H9 (cell line): ENCODE measurements at regions not wholly inside any gene's neighbourhood (a gene's known extent, or its start where the extent isn't known, plus 50 kb on each side); places are given as distances from the start of the nearest gene placed in this dataset.

Experiments used
- DNase-seq: peaks from one replicate; pipeline ENCODE4 v3.0.0-alpha.2; 2017
- H2AFZ ChIP-seq: one replicate; pipeline ENCODE4 v1.6.1; 2013; ENCODE audit warnings: mild to moderate bottlenecking, low read length, control low read depth, moderate library complexity
- H2AK5ac ChIP-seq: 2 replicates; pipeline ENCODE4 v1.6.1; 2013; ENCODE audit warnings: low read length, control low read depth, mixed read lengths; ENCODE audit not compliant: insufficient read length
- H2BK120ac ChIP-seq: one replicate; pipeline ENCODE4 v1.6.1; 2013; ENCODE audit warnings: low read depth, mild to moderate bottlenecking, low read length, control low read depth, inconsistent platforms; ENCODE audit not compliant: poor library complexity, severe bottlenecking
- H2BK12ac ChIP-seq: 2 replicates; pipeline ENCODE4 v1.6.1; 2013; ENCODE audit warnings: low read length, control low read depth, mixed read lengths, low read depth; ENCODE audit not compliant: insufficient read length
- H2BK15ac ChIP-seq: 2 replicates; pipeline ENCODE4 v1.6.1; 2013; ENCODE audit warnings: low read depth, low read length, control low read depth
- H2BK20ac ChIP-seq: one replicate; pipeline ENCODE4 v1.6.1; 2013; ENCODE audit warnings: low read depth, mild to moderate bottlenecking, low read length, control low read depth, inconsistent platforms; ENCODE audit not compliant: poor library complexity, severe bottlenecking
- H2BK5ac ChIP-seq: 2 replicates; pipeline ENCODE4 v1.6.1; 2013; ENCODE audit warnings: low read length, control low read depth, mixed read lengths; ENCODE audit not compliant: insufficient read length
- H3K14ac ChIP-seq: 2 replicates; pipeline ENCODE4 v1.6.1; 2013; ENCODE audit warnings: low read length, control low read depth; ENCODE audit not compliant: insufficient read depth
- H3K18ac ChIP-seq: 2 replicates; pipeline ENCODE4 v1.6.1; 2013; ENCODE audit warnings: low read depth, mild to moderate bottlenecking, mixed read lengths, low read length, control low read depth; ENCODE audit not compliant: insufficient read length
- H3K23ac ChIP-seq: 2 replicates; pipeline ENCODE4 v1.6.1; 2013; ENCODE audit warnings: low read length, control low read depth, mixed read lengths, low read depth; ENCODE audit not compliant: insufficient read length
- H3K23me2 ChIP-seq: 2 replicates; pipeline ENCODE4 v1.6.1; 2013; ENCODE audit warnings: low read depth, mild to moderate bottlenecking, mixed read lengths, low read length, control low read depth; ENCODE audit not compliant: insufficient read length, poor library complexity, severe bottlenecking
- H3K27ac ChIP-seq: 2 replicates; pipeline ENCODE4 v1.5.1; 2013; ENCODE audit warnings: low read length, control low read depth, mixed read lengths, low read depth; ENCODE audit not compliant: insufficient read length
- H3K27me3 ChIP-seq: 2 replicates; pipeline ENCODE4 v1.6.1; 2013; ENCODE audit warnings: low read length, control low read depth, inconsistent platforms; ENCODE audit not compliant: insufficient read depth
- H3K4ac ChIP-seq: 2 replicates; pipeline ENCODE4 v1.6.1; 2013; ENCODE audit warnings: low read depth, mild to moderate bottlenecking, control low read depth, inconsistent platforms, low read length, moderate library complexity
- H3K4me1 ChIP-seq: 2 replicates; pipeline ENCODE4 v1.6.1; 2013; ENCODE audit warnings: low read length, control low read depth, inconsistent platforms; ENCODE audit not compliant: insufficient read depth
- H3K4me2 ChIP-seq: 2 replicates; pipeline ENCODE4 v1.6.1; 2013; ENCODE audit warnings: low read length, control low read depth, mixed read lengths; ENCODE audit not compliant: insufficient read length, insufficient read depth
- H3K56ac ChIP-seq: 2 replicates; pipeline ENCODE4 v1.6.1; 2013; ENCODE audit warnings: low read depth, mild to moderate bottlenecking, mixed read lengths, low read length, control low read depth; ENCODE audit not compliant: insufficient read length
- H3K79me1 ChIP-seq: 2 replicates; pipeline ENCODE4 v1.6.1; 2013; ENCODE audit warnings: low read depth, mild to moderate bottlenecking, moderate library complexity, low read length, control low read depth, inconsistent platforms; ENCODE audit not compliant: insufficient read depth, poor library complexity, severe bottlenecking
- H3K79me2 ChIP-seq: 2 replicates; pipeline ENCODE4 v1.6.1; 2013; ENCODE audit warnings: low read length, control low read depth, inconsistent platforms; ENCODE audit not compliant: insufficient read depth
- H3K9ac ChIP-seq: 2 replicates; pipeline ENCODE4 v1.6.1; 2013; ENCODE audit warnings: low read length, control low read depth, mixed read lengths; ENCODE audit not compliant: insufficient read length; ENCODE audit errors: extremely low read depth
- H3K9me3 ChIP-seq: one replicate; pipeline ENCODE4 v1.6.1; 2013; ENCODE audit warnings: low read depth, low read length, inconsistent platforms; ENCODE audit not compliant: control insufficient read depth
- H3T11ph ChIP-seq: one replicate; pipeline ENCODE4 v1.6.1; 2013; ENCODE audit warnings: mild to moderate bottlenecking, low read length, control low read depth, inconsistent platforms
- H4K20me1 ChIP-seq: one replicate; pipeline ENCODE4 v1.6.1; 2013; ENCODE audit not compliant: control insufficient read depth, insufficient read length, insufficient read depth
- H4K5ac ChIP-seq: 2 replicates; pipeline ENCODE4 v1.6.1; 2013; ENCODE audit warnings: low read depth, mild to moderate bottlenecking, mixed read lengths, low read length, control low read depth; ENCODE audit not compliant: insufficient read length
- H4K8ac ChIP-seq: replicated peaks from 2 replicates; pipeline ENCODE4 v1.6.1; 2013; ENCODE audit warnings: low read length, control low read depth, mixed read lengths, low read depth; ENCODE audit not compliant: insufficient read length
- H4K91ac ChIP-seq: 2 replicates; pipeline ENCODE4 v1.6.1; 2013; ENCODE audit warnings: low read depth, mild to moderate bottlenecking, moderate library complexity, mixed read lengths, low read length, control low read depth; ENCODE audit not compliant: insufficient read length
- H3K27ac Mint-ChIP-seq, 3 experiments: 2 replicates in 2 of 3; 3 replicates in 1 of 3; pipeline ENCODE4 v1.8.0; 2020 to 2021; ENCODE audit warnings: mixed read lengths in 3 of 3, mild to moderate bottlenecking in 1 of 3, moderate library complexity in 1 of 3
- H3K27me3 Mint-ChIP-seq: 2 replicates; pipeline ENCODE4 v1.8.0; 2021; ENCODE audit warnings: low read depth, mild to moderate bottlenecking, moderate library complexity, mixed read lengths
- H3K36me3 Mint-ChIP-seq, 3 experiments: 2 replicates in 2 of 3; 3 replicates in 1 of 3; pipeline ENCODE4 v1.8.0; 2020 to 2021; ENCODE audit warnings: low read depth in 3 of 3, mixed read lengths in 3 of 3; ENCODE audit not compliant: insufficient read depth in 1 of 3
- H3K4me1 Mint-ChIP-seq, 2 experiments: 2 replicates each; pipeline ENCODE4 v1.8.0; 2020; ENCODE audit warnings: mixed read lengths in 2 of 2
- H3K4me3 Mint-ChIP-seq, 2 experiments: 2 replicates in 1 of 2; 3 replicates in 1 of 2; pipeline ENCODE4 v1.8.0; 2020 to 2021; ENCODE audit warnings: mild to moderate bottlenecking in 2 of 2, mixed read lengths in 2 of 2, moderate library complexity in 1 of 2
- H3K9me3 Mint-ChIP-seq, 2 experiments: 2 replicates in 1 of 2; 3 replicates in 1 of 2; pipeline ENCODE4 v1.8.0; 2020; ENCODE audit warnings: mild to moderate bottlenecking in 2 of 2, mixed read lengths in 2 of 2, moderate library complexity in 1 of 2
- CTCF ChIP-seq: fragments of 200-600 bp; sonication (generic); conservative IDR thresholded peaks from 3 replicates; pipeline ENCODE4 v1.8.0; 2021; ENCODE audit warnings: antibody characterized with exemption, mild to moderate bottlenecking
- WGBS: extraction: QIAGEN DNeasy Blood & Tissue Kit; methylation state at CpG from one replicate; pipeline ENCODE4 v1.1.7; 2013; ENCODE audit warnings: missing lambda C conversion rate, low lambda C conversion rate, mixed read lengths; ENCODE audit not compliant: insufficient read length; ENCODE audit errors: extremely low coverage; 5-methylcytosine and 5-hydroxymethylcytosine counted together

- TF ChIP-seq CTCF, result no peak
- Histone ChIP-seq H3K4me1 (no peaks in the 10 kb centered on the region; the same call in 1 of the 2 replicates), H2BK120ac (no peak overlapping the region), H2AK5ac (no peak overlapping the region), H3K79me2 (no peaks in the 10 kb centered on the region), H3T11ph (no peak overlapping the region), H3K18ac (no peak overlapping the region), H3K79me1 (no peaks in the 10 kb centered on the region), H4K8ac (no peak overlapping the region), H3K14ac (no peak overlapping the region), H3K9ac (no peak overlapping the region), H3K9me3 (no peaks in the 10 kb centered on the region), H3K56ac (no peak overlapping the region), H4K91ac (no peak overlapping the region), H2BK20ac (no peak overlapping the region), H2AFZ (no peak overlapping the region), H3K4ac (no peak overlapping the region), H2BK15ac (no peak overlapping the region), H3K27me3 (no peaks in the 10 kb centered on the region), H3K23me2 (no peaks in the 10 kb centered on the region), H2BK12ac (no peak overlapping the region), H4K5ac (no peak overlapping the region), H3K23ac (no peak overlapping the region), H3K4me2 (no peak overlapping the region), H3K27ac (no peak overlapping the region), H2BK5ac (no peak overlapping the region), H4K20me1 (no peaks in the 10 kb centered on the region)
- no peak overlapping the region for H3K27ac Mint-ChIP-seq
- peaks cover 0 to under 1% of the 10 kb centered on the region in 2 experiments; a peak in 2 of 5 replicates for H3K9me3 Mint-ChIP-seq
- peaks cover 0 to under 1% (median 0%) of the 10 kb centered on the region in 3 experiments; a peak in 1 of 7 replicates for H3K36me3 Mint-ChIP-seq
- no peaks in the 10 kb centered on the region for H3K27me3 Mint-ChIP-seq
- no peak overlapping the region for H3K4me3 Mint-ChIP-seq
- peak; percentile 45 for DNase-seq
- H3K4me1 Mint-ChIP-seq, result peaks cover 12 to 14% of the 10 kb centered on the region in 2 experiments
- no CpG with 5 or more reads among the region's 3 CpGs for WGBS
Measured at GRCh38 chr13:44713788-44714469, 137.8 kb upstream of the TSC22D1 start.
